H1 (cell line): ENCODE measurements at regions not wholly inside any gene's neighbourhood (a gene's known extent, or its start where the extent isn't known, plus 50 kb on each side); places are given as distances from the start of the nearest gene placed in this dataset.
A peak's percentile ranks its signal among the peaks of the same experiment; 100 is the strongest.

Source experiments
- CTCF ChIA-PET: fragments of 300-600 bp; sonication (Branson Sonifier 250); formaldehyde crosslinking; loops from one replicate; lab custom pipeline; 2021; ENCODE audit not compliant: partially characterized antibody; lab: Charles Lee
- POLR2A ChIA-PET: fragments of 300-600 bp; sonication (Branson Sonifier 250); formaldehyde crosslinking; loops from one replicate; lab custom pipeline; 2021; ENCODE audit warnings: inconsistent platforms; ENCODE audit not compliant: partially characterized antibody; lab: Charles Lee
- DNase-seq, 2 experiments: peaks; one replicate each; pipeline versions ENCODE4 v3.0.0 to v3.0.0-alpha.2; 2010 to 2022; ENCODE audit warnings: low spot score in 2 of 2, low read depth in 1 of 2, mixed read lengths in 1 of 2
- FAIRE-seq: peaks from 2 replicates; lab custom pipeline; 2011; peaks lifted over from hg19 to GRCh38; lab: Jason Lieb, UNC
- H2AFZ ChIP-seq: 2 replicates; pipeline ENCODE4 v1.8.1; 2012; ENCODE audit warnings: low read length, inconsistent platforms
- H2AK5ac ChIP-seq: 2 replicates; pipeline ENCODE4 v1.6.1; 2013; ENCODE audit warnings: low read depth, low read length
- H2BK120ac ChIP-seq: replicated peaks from 2 replicates; pipeline ENCODE3; 2013; ENCODE audit warnings: low read depth, low read length, inconsistent platforms
- H2BK12ac ChIP-seq: 2 replicates; pipeline ENCODE4 v1.6.1; 2013; ENCODE audit warnings: low read depth, low read length
- H2BK15ac ChIP-seq: 2 replicates; pipeline ENCODE4 v1.6.1; 2013; ENCODE audit warnings: low read length
- H2BK20ac ChIP-seq: 2 replicates; pipeline ENCODE4 v1.6.1; 2013; ENCODE audit warnings: low read length
- H2BK5ac ChIP-seq: 2 replicates; pipeline ENCODE4 v1.6.1; 2013; ENCODE audit warnings: low read depth, low read length
- H3K14ac ChIP-seq: 2 replicates; pipeline ENCODE4 v1.6.1; 2013; ENCODE audit warnings: inconsistent platforms; ENCODE audit not compliant: insufficient read length
- H3K18ac ChIP-seq: 2 replicates; pipeline ENCODE4 v1.6.1; 2013; ENCODE audit warnings: low read length; ENCODE audit errors: extremely low read depth
- H3K23ac ChIP-seq: 2 replicates; pipeline ENCODE4 v1.6.1; 2013; ENCODE audit warnings: inconsistent platforms; ENCODE audit not compliant: insufficient read length
- H3K23me2 ChIP-seq: 2 replicates; pipeline ENCODE4 v1.6.1; 2013; ENCODE audit warnings: low read depth, low read length
- H3K27ac ChIP-seq: 2 replicates; pipeline ENCODE4 v1.6.1; 2011; ENCODE audit warnings: low read depth, low read length, inconsistent platforms
- H3K27me3 ChIP-seq, 4 experiments: replicated peaks in 1 of 4; 1 replicate in 1 of 4; 2 replicates in 3 of 4; pipeline versions ENCODE4 v1.6.1 to v1.8.1; 2011 to 2013; ENCODE audit warnings: low read length in 3 of 4, mild to moderate bottlenecking in 3 of 4, inconsistent platforms in 2 of 4, mixed read lengths in 2 of 4, moderate library complexity in 1 of 4; ENCODE audit not compliant: control insufficient read depth in 3 of 4, insufficient read depth in 3 of 4; ENCODE audit errors: extremely low read depth in 1 of 4
- H3K36me3 ChIP-seq, 4 experiments: 2 replicates each; pipeline versions ENCODE4 v1.6.1 to v1.8.1; 2011 to 2013; ENCODE audit warnings: mild to moderate bottlenecking in 4 of 4, low read length in 3 of 4, moderate library complexity in 2 of 4, control low read depth in 1 of 4, inconsistent platforms in 1 of 4; ENCODE audit not compliant: insufficient read depth in 4 of 4, control insufficient read depth in 2 of 4
- H3K4ac ChIP-seq: replicated peaks from 2 replicates; pipeline ENCODE3; 2013; ENCODE audit warnings: low read length, low read depth, mixed read lengths, inconsistent platforms; ENCODE audit not compliant: insufficient read length
- H3K4me1 ChIP-seq, 4 experiments: replicated peaks in 1 of 4; 1 replicate in 1 of 4; 2 replicates in 3 of 4; pipeline versions ENCODE4 v1.6.1 to v1.8.1; 2011 to 2013; ENCODE audit warnings: low read length in 3 of 4, inconsistent platforms in 2 of 4, mixed read lengths in 1 of 4; ENCODE audit not compliant: insufficient read depth in 4 of 4, control insufficient read depth in 3 of 4
- H3K4me2 ChIP-seq, 2 experiments: 2 replicates each; pipeline versions ENCODE4 v1.6.1 to v1.8.1; 2011 to 2013; ENCODE audit warnings: low read depth in 2 of 2, low read length in 2 of 2, control low read depth in 1 of 2, inconsistent platforms in 1 of 2, mild to moderate bottlenecking in 1 of 2; ENCODE audit not compliant: insufficient read depth in 1 of 2
- H3K4me3 ChIP-seq, 4 experiments: fragments of 200-600, 300-600 bp in 1 of 4; sonication (generic), shearing (Covaris generic), sonication (Bioruptor Twin) in 1 of 4; 2 replicates each; pipeline versions ENCODE4 v1.5.1 to v1.8.1; 2011 to 2016; ENCODE audit warnings: low read length in 4 of 4, low read depth in 3 of 4, control low read depth in 2 of 4, inconsistent platforms in 2 of 4, mild to moderate bottlenecking in 2 of 4, mixed read lengths in 1 of 4, moderate library complexity in 1 of 4; ENCODE audit not compliant: insufficient read depth in 2 of 4; ENCODE audit errors: extremely low read depth in 1 of 4
- H3K56ac ChIP-seq: replicated peaks from 2 replicates; pipeline ENCODE3; 2013; ENCODE audit warnings: low read depth, mild to moderate bottlenecking, mixed read lengths, low read length, inconsistent platforms; ENCODE audit not compliant: insufficient read length
- H3K79me1 ChIP-seq: 2 replicates; pipeline ENCODE4 v1.6.1; 2013; ENCODE audit warnings: low read depth, low read length, control low read depth
- H3K79me2 ChIP-seq, 2 experiments: 2 replicates each; pipeline versions ENCODE4 v1.6.1 to v1.8.1; 2012 to 2013; ENCODE audit warnings: low read length in 2 of 2, mild to moderate bottlenecking in 2 of 2, inconsistent platforms in 1 of 2; ENCODE audit not compliant: insufficient read depth in 2 of 2, control insufficient read depth in 1 of 2
- H3K9ac ChIP-seq, 4 experiments: replicated peaks in 1 of 4; 1 replicate in 1 of 4; 2 replicates in 3 of 4; pipeline versions ENCODE4 v1.6.1 to v1.8.1; 2011 to 2013; ENCODE audit warnings: low read depth in 3 of 4, low read length in 3 of 4, control low read depth in 2 of 4, mild to moderate bottlenecking in 2 of 4, moderate library complexity in 2 of 4, inconsistent platforms in 1 of 4; ENCODE audit errors: extremely low read depth in 1 of 4
- H3K9me3 ChIP-seq, 2 experiments: 2 replicates each; pipeline versions ENCODE4 v1.6.1 to v1.8.1; 2012 to 2013; ENCODE audit warnings: mild to moderate bottlenecking in 2 of 2, moderate library complexity in 2 of 2, control low read depth in 1 of 2, inconsistent platforms in 1 of 2, low read depth in 1 of 2, low read length in 1 of 2, mixed read lengths in 1 of 2; ENCODE audit not compliant: insufficient read depth in 2 of 2
- H4K20me1 ChIP-seq, 2 experiments: replicated peaks in 1 of 2; 2 replicates each; pipeline versions ENCODE3 to v1.8.1; 2011 to 2013; ENCODE audit warnings: inconsistent platforms in 2 of 2, low read length in 2 of 2, mild to moderate bottlenecking in 1 of 2; ENCODE audit not compliant: insufficient read depth in 2 of 2, control insufficient read depth in 1 of 2
- H4K5ac ChIP-seq: 2 replicates; pipeline ENCODE4 v1.6.1; 2013; ENCODE audit warnings: low read length, low read depth, mixed read lengths, inconsistent platforms; ENCODE audit not compliant: insufficient read length
- H4K8ac ChIP-seq: 2 replicates; pipeline ENCODE4 v1.8.0; 2013; ENCODE audit warnings: mild to moderate bottlenecking, moderate library complexity, low read length, inconsistent platforms; ENCODE audit not compliant: insufficient read depth; ENCODE audit errors: extremely low read depth
- H4K91ac ChIP-seq: replicated peaks from 2 replicates; pipeline ENCODE3; 2013; ENCODE audit warnings: low read length, mixed read lengths, inconsistent platforms; ENCODE audit not compliant: insufficient read length
- ATF2 ChIP-seq: IDR thresholded peaks from 2 replicates; pipeline ENCODE4 v1.6.1; 2012; ENCODE audit warnings: low read length, inconsistent platforms
- CBX5 ChIP-seq: fragments of 300-800, 300-1000 bp; sonication (generic); IDR thresholded peaks from 2 replicates; pipeline ENCODE4 v1.7.1; 2016; ENCODE audit warnings: antibody characterized with exemption, low read length, low read depth
- CREB1 ChIP-seq: IDR thresholded peaks from 2 replicates; pipeline ENCODE4 v1.6.1; 2012; ENCODE audit warnings: inconsistent platforms
- GTF2F1 ChIP-seq: IDR thresholded peaks from 2 replicates; pipeline ENCODE4 v1.6.1; 2012; ENCODE audit warnings: low read depth, low read length, improper control_type of control experiment, borderline replicate concordance
- JUND ChIP-seq: IDR thresholded peaks from 2 replicates; pipeline ENCODE4 v1.6.1; 2011; ENCODE audit warnings: mild to moderate bottlenecking, improper control_type of control experiment, low read length
- MAFK ChIP-seq: IDR thresholded peaks from 2 replicates; pipeline ENCODE4 v1.6.1; 2012; ENCODE audit warnings: low read depth, mild to moderate bottlenecking, improper control_type of control experiment, low read length
- POLR2A ChIP-seq, 2 experiments: IDR thresholded peaks; 1 replicate in 1 of 2; 2 replicates in 1 of 2; pipeline ENCODE4 v1.6.1; 2011; ENCODE audit warnings: low read depth in 2 of 2, low read length in 2 of 2, mild to moderate bottlenecking in 2 of 2; ENCODE audit errors: control extremely low read depth in 1 of 2
- SAP30 ChIP-seq: fragments of 300-600 bp; sonication (generic); IDR thresholded peaks from 2 replicates; pipeline ENCODE4 v1.7.1; 2012; ENCODE audit warnings: low read length, moderate library complexity, mild to moderate bottlenecking, inconsistent platforms; ENCODE audit not compliant: insufficient read depth, insufficient replicate concordance
- TAF7 ChIP-seq: optimal IDR thresholded peaks from 2 replicates; pipeline ENCODE3; 2011; ENCODE audit warnings: low read depth, mild to moderate bottlenecking, inconsistent platforms, low read length, moderate library complexity, borderline replicate concordance
- WGBS, 2 experiments: shearing (Covaris generic) in 1 of 2; methylation state at CpG; one replicate each; pipeline versions ENCODE4 v1.1.6 to v1.1.7; 2013 to 2015; ENCODE audit warnings: low lambda C conversion rate in 2 of 2, mixed read lengths in 2 of 2, inconsistent platforms in 1 of 2, low coverage in 1 of 2, missing lambda C conversion rate in 1 of 2; ENCODE audit not compliant: insufficient replicate concordance in 2 of 2, insufficient coverage in 1 of 2, insufficient read length in 1 of 2; ENCODE audit errors: extremely low coverage in 1 of 2, missing lambda C conversion rate in 1 of 2; 5-methylcytosine and 5-hydroxymethylcytosine counted together

DNA sequence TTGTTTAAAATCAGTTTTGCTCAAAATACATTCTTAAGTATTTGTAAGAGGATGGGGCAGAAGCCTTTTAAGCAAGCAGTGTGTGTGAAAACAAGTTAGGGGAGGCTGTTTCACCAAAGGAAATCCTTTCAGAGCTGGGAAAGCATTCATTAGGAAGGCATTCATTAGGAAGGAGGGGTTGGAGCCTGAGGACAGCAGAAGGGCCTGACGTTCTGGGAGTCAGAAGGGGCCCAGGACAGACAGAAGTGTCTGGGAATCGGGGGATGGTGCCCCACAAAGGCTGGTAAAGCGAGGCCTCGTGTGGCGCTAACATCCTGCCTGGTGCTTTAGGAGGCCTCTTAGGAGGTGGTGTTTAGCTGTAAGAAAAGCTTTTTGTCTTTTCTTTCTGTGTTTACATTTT lies 80.6 kb upstream of the NXT1 start:
- no peak overlapping the region for H2BK5ac ChIP-seq
- no peak overlapping the region for H2AFZ ChIP-seq
- no peak overlapping the region for H2AK5ac ChIP-seq
- 80% methylated on average over 5 of the region's 5 CpGs; no CpG with 5 or more reads in 1 of the 2 experiments for WGBS, 2 experiments
- no peak overlapping the region for H3K4ac ChIP-seq
- no peaks in the 10 kb centered on the region for H3K23me2 ChIP-seq
- H4K20me1 ChIP-seq, result no peaks in the 10 kb centered on the region
- no peak overlapping the region for H4K5ac ChIP-seq
- H2BK120ac ChIP-seq, result no peak overlapping the region
- no peaks in the 10 kb centered on the region; a peak in 2 of 7 replicates for H3K4me1 ChIP-seq
- ChIA-PET CTCF (interaction anchor here (0.6 to 2.0 kb wide), 5 partner anchors 11 to 70 kb away, joined by 3 to 5 read pairs (median 3); no protein-coding TSS in a partner anchor), POLR2A (no interaction called here)
- H3K23ac ChIP-seq, result no peak overlapping the region
- H3K36me3 ChIP-seq, result no peaks in the 10 kb centered on the region
- no peak for DNase-seq
- H3K4me2 ChIP-seq, result 0 out of 4 replicates have a peak overlapping the region, but pooled peaks of 1 of the 2 experiments have one; percentile 6
- no peak overlapping the region for H3K14ac ChIP-seq
- no peaks in the 10 kb centered on the region for H3K79me1 ChIP-seq
- peaks cover 8 to 17% of the 10 kb centered on the region in 2 experiments; a peak in 2 of 4 replicates for H3K9me3 ChIP-seq
- H2BK12ac ChIP-seq, result no peak overlapping the region
- H3K27me3 ChIP-seq, result no peaks in the 10 kb centered on the region; a peak in 3 of 7 replicates
- no peak overlapping the region for H2BK15ac ChIP-seq
- no peak overlapping the region for H3K4me3 ChIP-seq
- no peak overlapping the region for H2BK20ac ChIP-seq
- H3K27ac ChIP-seq, result no peak overlapping the region
- no peak overlapping the region for H4K8ac ChIP-seq
- H3K56ac ChIP-seq, result no peak overlapping the region
- no peak overlapping the region for H4K91ac ChIP-seq
- no peak overlapping the region for H3K18ac ChIP-seq
- no peaks in the 10 kb centered on the region for H3K79me2 ChIP-seq
- no peak overlapping the region for H3K9ac ChIP-seq
- FAIRE-seq, result no peak
- TF ChIP-seq CBX5 (no peak), ATF2 (no peak), MAFK (no peak), GTF2F1 (no peak), TAF7 (no peak), SAP30 (no peak), JUND (no peak), POLR2A (IDR thresholded peaks at IDR 0.05; ENCODE audit: control extremely low read depth in 1 of 2, low read depth in 2 of 2, low read length in 2 of 2) (no peak), CREB1 (no peak)
